ENCODE measurements at regions not wholly inside any gene's neighbourhood (a gene's known extent, or its start where the extent isn't known, plus 50 kb on each side); places are given as distances from the start of the nearest gene placed in this dataset.
"Not testable (repeated sequence)": the region's sequence is repeated elsewhere in the genome, so short reads cannot be mapped to it uniquely, and the experiment has no call there.

DNA sequence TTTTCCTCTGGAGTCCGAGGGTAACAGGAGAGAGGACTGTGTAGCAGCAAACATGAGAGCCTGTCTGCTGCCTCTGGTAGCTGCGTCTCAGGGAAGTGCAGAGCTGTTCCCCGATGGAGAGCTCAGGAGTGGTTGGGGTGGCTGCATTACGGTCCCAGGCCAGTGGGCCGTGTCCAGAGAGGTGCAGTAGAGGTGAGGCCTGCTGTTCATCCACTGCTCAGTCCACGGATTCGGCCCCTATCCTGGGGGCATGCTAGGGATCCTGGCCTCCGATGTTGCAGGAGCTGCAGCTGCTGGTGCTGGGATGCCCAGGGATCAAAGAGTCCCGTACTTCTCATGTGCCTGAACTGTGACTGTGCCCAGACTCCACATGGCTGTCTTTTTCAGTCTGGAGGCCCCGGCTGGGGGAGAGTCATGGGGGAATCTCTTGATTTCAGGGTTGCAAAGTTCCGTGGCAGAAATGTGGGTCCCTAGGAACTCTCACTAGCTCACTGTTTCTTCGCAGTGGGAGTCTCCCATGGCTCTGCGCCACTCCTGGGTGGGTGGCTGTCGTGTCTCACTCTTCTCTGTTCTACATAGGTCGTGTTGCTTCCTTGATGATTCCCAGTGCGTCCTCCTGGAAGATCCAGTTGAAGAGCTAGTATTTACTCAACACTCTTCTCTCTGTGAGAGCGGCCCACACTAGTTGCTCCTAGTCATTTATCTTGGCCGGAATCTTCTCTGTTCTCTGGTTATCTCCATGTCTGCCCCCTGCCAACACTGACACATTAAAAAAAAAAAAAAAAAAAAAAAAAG, 109.5 kb upstream of the CENPE start:
- Mint-ChIP-seq H3K9me3 (no peaks in the 10 kb centered on the region), H3K27ac (no peak overlapping the region), H3K36me3 (ENCODE audit: low read depth) (no peaks in the 10 kb centered on the region), H3K27me3 (peaks cover 4% of the 10 kb centered on the region), H3K4me1 (no peaks in the 10 kb centered on the region), H3K4me3 (no peak overlapping the region)
- ATAC-seq (replicated peaks): no peak

DNA sequence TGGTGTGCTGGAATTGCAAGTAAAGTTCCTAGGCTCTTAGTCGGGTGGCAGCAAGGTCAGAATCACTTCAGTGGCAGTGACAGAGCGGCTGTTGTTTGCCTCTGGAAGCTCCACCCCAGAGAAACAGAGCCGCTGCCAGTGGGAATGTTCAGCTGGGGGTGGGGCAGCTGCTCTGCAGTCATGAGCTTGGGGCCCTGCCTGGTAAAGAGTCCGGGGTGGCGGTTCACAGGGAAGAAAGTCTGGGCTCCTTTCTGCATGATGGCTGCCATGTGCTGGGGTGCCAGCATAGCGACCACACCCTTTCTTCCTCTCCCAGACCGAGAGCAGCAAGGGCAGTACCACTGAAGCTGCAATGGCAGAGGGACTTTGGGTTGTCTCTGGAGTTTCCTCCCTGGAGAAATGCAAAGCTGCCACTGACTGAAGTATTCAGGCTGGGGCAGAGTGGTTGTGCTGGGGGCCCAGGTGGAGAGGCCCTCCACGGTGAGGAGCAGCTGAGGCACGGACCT, 108.8 kb upstream of the CENPE start:
- H3K4me3 Mint-ChIP-seq: no peak overlapping the region
- no peaks in the 10 kb centered on the region for H3K36me3 Mint-ChIP-seq (ENCODE audit: low read depth)

DNA sequence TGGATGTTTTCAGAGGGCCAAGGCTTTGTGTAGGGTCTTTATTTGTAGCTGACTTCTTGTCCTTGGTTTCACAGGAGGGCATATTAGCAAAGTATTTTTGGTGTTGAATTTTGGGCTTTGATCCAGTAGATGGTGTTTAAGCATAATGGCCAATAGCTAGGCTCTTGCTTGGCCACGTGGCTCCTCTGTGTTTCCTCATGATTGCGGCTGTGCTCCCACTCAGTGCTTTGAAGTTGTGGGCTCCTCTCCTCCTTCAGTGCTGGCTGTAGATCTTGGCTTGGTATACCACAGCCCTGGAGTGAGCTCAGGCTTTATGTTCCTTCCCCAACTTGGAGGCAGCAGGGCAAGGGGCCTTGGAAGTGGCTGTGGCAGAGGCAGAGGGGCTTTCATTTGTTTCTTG, 107.2 kb upstream of the CENPE start:
- Mint-ChIP-seq H3K27me3 (peaks cover 4% of the 10 kb centered on the region), H3K27ac (no peak overlapping the region), H3K4me1 (no peaks in the 10 kb centered on the region), H3K4me3 (no peak overlapping the region), H3K9me3 (no peaks in the 10 kb centered on the region), H3K36me3 (ENCODE audit: low read depth) (no peaks in the 10 kb centered on the region)
- no peak for ATAC-seq (replicated peaks)

More for the DNA sequence above, 108.8 kb upstream of the CENPE start:
- H3K9me3 Mint-ChIP-seq: no peaks in the 10 kb centered on the region
- no peaks in the 10 kb centered on the region for H3K4me1 Mint-ChIP-seq
- no peak for ATAC-seq (replicated peaks)
- H3K27me3 Mint-ChIP-seq: peaks cover 4% of the 10 kb centered on the region
- no peak overlapping the region for H3K27ac Mint-ChIP-seq

DNA sequence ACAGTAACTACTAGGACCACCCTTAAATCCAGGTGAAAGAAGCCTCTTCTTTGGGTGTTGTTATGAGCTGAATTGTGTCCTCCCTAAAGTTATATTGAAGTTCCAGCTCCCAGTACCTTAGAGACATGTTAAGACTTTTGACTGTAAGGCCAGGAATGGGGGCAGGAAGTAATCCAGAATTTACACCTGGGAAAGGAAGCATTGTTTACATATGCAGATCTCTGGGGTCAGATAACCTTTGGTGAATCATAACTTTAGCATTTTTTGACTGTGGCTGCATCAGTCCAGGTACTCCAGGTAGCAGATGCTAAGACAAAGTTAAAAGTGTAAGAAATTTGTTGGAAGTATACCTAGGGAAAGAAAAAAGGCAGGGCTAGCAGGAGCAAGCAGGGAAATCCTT, 104.9 kb upstream of the CENPE start:
- no peak for ATAC-seq (replicated peaks)

DNA sequence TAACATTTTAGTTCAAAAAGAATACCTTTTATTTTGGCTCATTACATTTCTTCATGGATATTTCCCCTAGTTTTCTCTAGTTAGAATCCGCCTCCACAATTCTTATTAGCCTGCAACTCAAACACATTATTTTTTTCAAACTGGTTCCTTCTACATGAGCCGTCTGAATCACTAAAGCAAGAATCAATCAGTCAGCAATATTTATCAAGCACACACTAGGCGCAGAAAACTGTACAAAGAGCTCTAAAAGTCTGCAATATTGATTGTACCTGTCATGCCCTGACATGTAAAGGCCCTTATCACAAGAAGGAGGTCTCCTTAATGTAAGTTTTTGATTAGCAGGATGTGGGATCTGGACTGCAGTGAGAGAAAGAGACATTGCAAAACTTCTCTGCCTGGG, 94.8 kb upstream of the CENPE start:
- H3K27me3 Mint-ChIP-seq: peaks cover 3% of the 10 kb centered on the region
- H3K9me3 Mint-ChIP-seq: no peaks in the 10 kb centered on the region
- no peak overlapping the region for H3K27ac Mint-ChIP-seq
- H3K4me3 Mint-ChIP-seq: no peak overlapping the region
- no peak for ATAC-seq (replicated peaks)
- no peaks in the 10 kb centered on the region for H3K4me1 Mint-ChIP-seq
- no peaks in the 10 kb centered on the region for H3K36me3 Mint-ChIP-seq (ENCODE audit: low read depth)

More for the DNA sequence above, 104.9 kb upstream of the CENPE start:
- Mint-ChIP-seq H3K36me3 (ENCODE audit: low read depth) (no peaks in the 10 kb centered on the region), H3K4me3 (no peak overlapping the region), H3K9me3 (no peaks in the 10 kb centered on the region), H3K27ac (no peak overlapping the region), H3K27me3 (peaks cover 4% of the 10 kb centered on the region), H3K4me1 (no peaks in the 10 kb centered on the region)

DNA sequence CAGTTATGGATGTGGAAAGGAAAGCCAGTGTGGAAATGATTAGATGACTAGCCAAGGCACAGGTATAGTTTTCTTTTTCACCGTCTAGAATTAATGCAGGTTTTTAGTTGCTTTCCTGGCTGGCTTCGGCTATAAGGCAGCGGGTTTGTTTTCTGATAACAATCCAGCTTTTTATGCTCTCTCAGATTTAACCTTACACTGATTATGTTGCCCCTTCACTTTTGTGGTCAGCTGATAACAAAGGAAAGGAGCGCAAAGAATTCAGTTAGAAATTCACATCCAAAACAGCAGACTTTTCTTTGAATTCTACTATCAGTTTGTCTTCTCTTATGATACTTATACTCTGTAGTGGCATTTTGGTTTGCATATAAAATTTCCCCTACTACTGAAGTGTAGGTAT, 94.2 kb upstream of the CENPE start:
- ATAC-seq (replicated peaks): no peak
- H3K36me3 Mint-ChIP-seq (ENCODE audit: low read depth): no peaks in the 10 kb centered on the region
- peaks cover 3% of the 10 kb centered on the region for H3K27me3 Mint-ChIP-seq
- H3K4me1 Mint-ChIP-seq: no peaks in the 10 kb centered on the region
- no peak overlapping the region for H3K27ac Mint-ChIP-seq
- no peaks in the 10 kb centered on the region for H3K9me3 Mint-ChIP-seq
- no peak overlapping the region for H3K4me3 Mint-ChIP-seq

DNA sequence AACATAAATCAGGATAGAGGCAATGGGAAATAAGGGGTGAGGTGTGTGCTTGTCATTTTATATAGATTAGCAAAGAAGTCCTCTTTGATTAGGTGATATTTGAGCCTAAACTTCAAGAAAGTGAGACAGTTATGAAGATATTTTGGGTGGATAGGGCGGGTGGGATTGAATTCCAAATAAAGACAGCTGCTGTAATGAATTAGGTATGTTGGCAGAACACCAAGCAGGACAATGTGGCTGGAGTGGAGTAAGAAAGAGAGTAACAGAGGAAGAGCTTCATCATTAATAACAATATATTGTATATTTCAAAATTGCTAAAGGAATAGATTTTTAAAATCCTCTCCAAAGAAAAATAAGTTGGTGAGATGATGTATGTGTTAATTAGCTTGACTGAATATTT, 91.0 kb upstream of the CENPE start:
- peaks cover 4% of the 10 kb centered on the region for H3K9me3 Mint-ChIP-seq
- H3K36me3 Mint-ChIP-seq (ENCODE audit: low read depth): no peaks in the 10 kb centered on the region
- peaks cover 3% of the 10 kb centered on the region for H3K27me3 Mint-ChIP-seq
- no peak overlapping the region for H3K27ac Mint-ChIP-seq
- no peaks in the 10 kb centered on the region for H3K4me1 Mint-ChIP-seq
- no peak for ATAC-seq (replicated peaks)
- no peak overlapping the region for H3K4me3 Mint-ChIP-seq

DNA sequence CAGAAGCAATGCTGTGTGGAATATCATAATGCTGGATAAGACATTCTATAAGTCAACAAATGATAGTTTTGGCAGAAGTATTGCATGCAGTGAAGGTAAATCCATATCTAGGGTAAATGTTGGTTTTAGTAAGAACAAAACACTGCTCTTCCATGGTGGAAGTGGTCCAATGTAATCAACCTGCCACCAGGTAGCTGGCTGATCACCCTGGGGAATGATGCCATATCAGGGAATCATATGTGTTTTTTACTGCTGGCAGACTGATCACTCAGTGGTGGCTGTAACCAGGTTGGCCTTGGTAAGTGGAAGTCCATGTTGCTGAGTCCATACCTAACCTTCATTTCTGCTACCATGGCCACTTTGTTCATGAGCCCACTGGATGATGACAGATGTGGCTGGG, 74.0 kb upstream of the CENPE start:
- H3K9me3 Mint-ChIP-seq: no peaks in the 10 kb centered on the region
- H3K27ac Mint-ChIP-seq: no peak overlapping the region
- ATAC-seq (replicated peaks): no peak
- no peaks in the 10 kb centered on the region for H3K36me3 Mint-ChIP-seq (ENCODE audit: low read depth)
- peaks cover 10% of the 10 kb centered on the region for H3K27me3 Mint-ChIP-seq
- no peak overlapping the region for H3K4me3 Mint-ChIP-seq
- no peaks in the 10 kb centered on the region for H3K4me1 Mint-ChIP-seq

DNA sequence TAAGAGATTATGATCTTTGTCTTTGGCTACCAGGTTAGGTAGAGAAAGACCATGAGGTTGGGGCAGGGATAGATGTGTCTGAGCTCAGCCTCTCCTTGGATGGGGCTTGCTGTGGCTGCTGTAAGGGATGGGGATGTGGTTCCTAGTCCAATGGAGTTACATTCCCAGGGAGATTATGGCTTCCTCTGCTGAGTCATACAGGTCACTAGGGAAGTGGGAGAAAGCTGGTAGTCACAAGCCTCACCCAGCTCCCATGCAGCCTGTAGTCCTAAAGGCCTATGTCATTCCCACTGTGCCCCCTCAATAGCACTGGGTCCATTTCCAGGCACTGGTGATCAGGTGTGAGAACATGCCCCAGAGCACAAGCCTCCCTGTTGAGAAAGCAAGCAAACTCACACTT, 70.6 kb upstream of the CENPE start:
- Mint-ChIP-seq H3K27ac (no peak overlapping the region), H3K27me3 (peaks cover 34% of the 10 kb centered on the region), H3K36me3 (ENCODE audit: low read depth) (no peaks in the 10 kb centered on the region), H3K4me1 (no peaks in the 10 kb centered on the region), H3K4me3 (no peak overlapping the region), H3K9me3 (peaks cover 4% of the 10 kb centered on the region)
- ATAC-seq (replicated peaks): no peak

DNA sequence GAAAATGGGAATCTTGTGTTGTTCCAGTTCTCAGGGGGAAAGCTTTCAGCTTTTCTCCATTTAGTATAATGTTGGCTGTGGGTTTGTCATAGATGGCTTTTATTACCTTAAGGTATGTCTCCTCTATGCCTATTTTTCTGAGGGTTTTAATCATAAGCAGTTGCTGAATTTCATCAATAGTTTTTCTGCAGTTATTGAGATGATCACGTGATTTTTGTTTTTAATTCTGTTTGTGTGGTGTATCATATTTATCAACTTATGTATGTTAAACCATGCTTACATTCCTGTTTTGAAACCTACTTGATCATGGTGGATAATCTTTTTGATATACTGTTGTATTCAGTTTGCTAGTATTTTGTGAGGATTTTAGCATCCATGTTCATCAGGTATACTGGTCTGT, 66.8 kb upstream of the CENPE start:
- no peak for ATAC-seq (replicated peaks)
- H3K27me3 Mint-ChIP-seq: peaks cover 42% of the 10 kb centered on the region
- peaks cover 4% of the 10 kb centered on the region for H3K9me3 Mint-ChIP-seq
- no peaks in the 10 kb centered on the region for H3K4me1 Mint-ChIP-seq
- H3K36me3 Mint-ChIP-seq (ENCODE audit: low read depth): no peaks in the 10 kb centered on the region
- H3K4me3 Mint-ChIP-seq: no peak overlapping the region
- H3K27ac Mint-ChIP-seq: no peak overlapping the region

DNA sequence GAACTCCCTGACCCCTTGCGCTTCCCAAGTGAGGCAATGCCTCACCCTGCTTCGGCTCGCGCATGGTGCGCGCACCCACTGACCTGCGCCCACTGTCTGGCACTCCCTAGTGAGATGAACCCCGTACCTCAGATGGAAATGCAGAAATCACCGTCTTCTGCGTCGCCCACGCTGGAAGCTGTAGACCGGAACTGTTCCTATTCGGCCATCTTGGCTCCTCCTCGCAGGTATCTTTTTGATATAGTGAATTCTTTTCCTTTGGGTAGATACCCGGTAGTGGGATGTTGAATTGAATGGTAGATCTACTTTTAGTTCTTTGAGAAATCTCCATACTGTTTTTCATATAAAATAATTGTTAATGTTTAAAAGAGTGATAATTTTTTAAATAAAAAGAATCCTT, 57.9 kb upstream of the CENPE start:
- H3K4me1 Mint-ChIP-seq: not testable (repeated sequence)

More for the DNA sequence above, 57.9 kb upstream of the CENPE start:
- H3K27ac Mint-ChIP-seq; H3K9me3 Mint-ChIP-seq; ATAC-seq (replicated peaks); H3K36me3 Mint-ChIP-seq (ENCODE audit: low read depth); H3K4me3 Mint-ChIP-seq: not testable (repeated sequence)
- peaks cover 13% of the 10 kb centered on the region for H3K27me3 Mint-ChIP-seq
